ENCODE measurements at regions not wholly inside any gene's neighbourhood (a gene's known extent, or its start where the extent isn't known, plus 50 kb on each side); places are given as distances from the start of the nearest gene placed in this dataset.

GRCh38 chr3:70800951-70801350 lies 488.5 kb upstream of the MDFIC2 start:
- H3K9ac ChIP-seq: no peak overlapping the region
- CTCF ChIA-PET: no interaction called here
- H3K36me3 ChIP-seq (replicated peaks in 1 of 2; ENCODE audit: control insufficient read depth in 1 of 2, insufficient read depth in 2 of 2, low read length in 1 of 2): no peaks in the 10 kb centered on the region
- H3K4me3 ChIP-seq (ENCODE audit: low read depth in 2 of 2, low read length in 1 of 2): no peak overlapping the region
- H3K27ac ChIP-seq (ENCODE audit: low read depth in 2 of 2, low read length in 1 of 2): no peak overlapping the region
- DNase-seq: no peak
- peaks cover 3% of the 10 kb centered on the region for H3F3A ChIP-seq (replicated peaks; ENCODE audit: insufficient read depth)
- TF ChIP-seq ELF1 (IDR thresholded peaks at IDR 0.05): no peak
- TF ChIP-seq ZBTB33 (IDR thresholded peaks at IDR 0.05; ENCODE audit: borderline replicate concordance, low read depth): no peak
- H3K9me3 ChIP-seq: no peaks in the 10 kb centered on the region
- H3K4me2 ChIP-seq: no peak overlapping the region
- H2AFZ ChIP-seq (ENCODE audit: low read depth): no peak overlapping the region
- POLR2A ChIA-PET: no interaction called here
- 70% methylated on average over 2 of the region's 2 CpGs for WGBS (ENCODE audit: low lambda C conversion rate)
- no peaks in the 10 kb centered on the region for H3K27me3 ChIP-seq (ENCODE audit: insufficient read depth)
- H3K9me2 ChIP-seq: no peaks in the 10 kb centered on the region
- no peaks in the 10 kb centered on the region; a peak in 1 of 4 replicates for H3K4me1 ChIP-seq (ENCODE audit: control insufficient read depth in 1 of 2, insufficient read depth in 2 of 2, low read depth in 1 of 2, low read length in 1 of 2)
- no peaks in the 10 kb centered on the region for H3K79me2 ChIP-seq (ENCODE audit: insufficient read depth)
- H4K20me1 ChIP-seq (ENCODE audit: insufficient read depth): no peaks in the 10 kb centered on the region

- H3K9me3 ChIP-seq: no peaks in the 10 kb centered on the region
- TF ChIP-seq SMC3 (IDR thresholded peaks at IDR 0.05; ENCODE audit: low read depth, low read length): no peak
- TF ChIP-seq YY1 (IDR thresholded peaks at IDR 0.05; ENCODE audit: low read depth): no peak
- TF ChIP-seq NRF1 (IDR thresholded peaks at IDR 0.05; ENCODE audit: low read depth, low read length): no peak
- no peak for TF ChIP-seq RXRA (IDR thresholded peaks at IDR 0.05; ENCODE audit: borderline replicate concordance, low read depth)
- no peak for TF ChIP-seq IRF3 (IDR thresholded peaks at IDR 0.05; ENCODE audit: low read depth, low read length)
- no peak for TF ChIP-seq RCOR1 (IDR thresholded peaks at IDR 0.05; ENCODE audit: low read length)
- no peak for TF ChIP-seq CHD2 (IDR thresholded peaks at IDR 0.05; ENCODE audit: low read length, partially characterized antibody)
- no peak for TF ChIP-seq EP300 (IDR thresholded peaks at IDR 0.05; ENCODE audit: borderline replicate concordance in 1 of 2, low read depth in 1 of 2, low read length in 1 of 2)
- no peak for TF ChIP-seq MAX (IDR thresholded peaks at IDR 0.05; ENCODE audit: low read depth)
- TF ChIP-seq REST (IDR thresholded peaks at IDR 0.05; ENCODE audit: low read depth, low read length): no peak
- TF ChIP-seq RFX5 (IDR thresholded peaks at IDR 0.05; ENCODE audit: low read length): no peak
- TF ChIP-seq JUND (IDR thresholded peaks at IDR 0.05): no peak
- no peak for TF ChIP-seq FOXM1 (IDR thresholded peaks at IDR 0.05; ENCODE audit: low read depth)
- no peak for TF ChIP-seq CTCF (IDR thresholded peaks at IDR 0.05)
- no peak for TF ChIP-seq SIN3A (IDR thresholded peaks at IDR 0.05; ENCODE audit: borderline replicate concordance, low read depth, low read length)
- TF ChIP-seq PBX3 (IDR thresholded peaks at IDR 0.05): no peak
- no peak for TF ChIP-seq ELF1 (IDR thresholded peaks at IDR 0.05)
- ChIA-PET CTCF (interaction anchor here (1.1 kb wide), 1 partner anchor 90 kb away, joined by 3 read pairs; no protein-coding TSS in a partner anchor), POLR2A (no interaction called here)
- no peaks in the 10 kb centered on the region for H3K9me2 ChIP-seq
- no peak overlapping the region for H3K4me2 ChIP-seq
- no peaks in the 10 kb centered on the region for H3K27me3 ChIP-seq (ENCODE audit: insufficient read depth)
- no peak overlapping the region for H3K4me3 ChIP-seq (ENCODE audit: low read depth in 2 of 2, low read length in 1 of 2)
- H3K4me1 ChIP-seq (ENCODE audit: control insufficient read depth in 1 of 2, insufficient read depth in 2 of 2, low read depth in 1 of 2, low read length in 1 of 2): no peaks in the 10 kb centered on the region
- WGBS (ENCODE audit: low lambda C conversion rate): 84% methylated on average over 2 of the region's 2 CpGs
- DNase-seq: no peak
- H3F3A ChIP-seq (replicated peaks; ENCODE audit: insufficient read depth): no peaks in the 10 kb centered on the region
- no peaks in the 10 kb centered on the region for H3K36me3 ChIP-seq (replicated peaks in 1 of 2; ENCODE audit: control insufficient read depth in 1 of 2, insufficient read depth in 2 of 2, low read length in 1 of 2)
- no peak overlapping the region for H3K9ac ChIP-seq
- no peak overlapping the region for H3K27ac ChIP-seq (ENCODE audit: low read depth in 2 of 2, low read length in 1 of 2)
- H3K79me2 ChIP-seq (ENCODE audit: insufficient read depth): no peaks in the 10 kb centered on the region
- no peak overlapping the region for H2AFZ ChIP-seq (ENCODE audit: low read depth)
- no peaks in the 10 kb centered on the region for H4K20me1 ChIP-seq (ENCODE audit: insufficient read depth)
These were observed 477.4 kb upstream of the MDFIC2 start for GRCh38 chr3:70789878-70790277.
